A673 (cell line): ENCODE measurements at regions not wholly inside any gene's neighbourhood (a gene's known extent, or its start where the extent isn't known, plus 50 kb on each side); places are given as distances from the start of the nearest gene placed in this dataset.

Experiments used
- EZH2 ChIP-seq: fragments of 200-600 bp; sonication (generic); IDR thresholded peaks from 2 replicates; pipeline ENCODE4 v1.6.1; 2017; ENCODE audit warnings: borderline replicate concordance, low read depth, mild to moderate bottlenecking, mixed read lengths, antibody characterized with exemption, low read length; ENCODE audit not compliant: poor library complexity, severe bottlenecking
- TF ChIP-seq, protein P1 (sequence below): fragments of 300-800, 200-600 bp; sonication (generic); conservative IDR thresholded peaks from 2 replicates; pipeline ENCODE4 v1.5.1; 2017; ENCODE audit warnings: low read depth, mild to moderate bottlenecking, antibody characterized with exemption, low read length, moderate library complexity, mixed read lengths

- TF ChIP-seq, protein P1, sequence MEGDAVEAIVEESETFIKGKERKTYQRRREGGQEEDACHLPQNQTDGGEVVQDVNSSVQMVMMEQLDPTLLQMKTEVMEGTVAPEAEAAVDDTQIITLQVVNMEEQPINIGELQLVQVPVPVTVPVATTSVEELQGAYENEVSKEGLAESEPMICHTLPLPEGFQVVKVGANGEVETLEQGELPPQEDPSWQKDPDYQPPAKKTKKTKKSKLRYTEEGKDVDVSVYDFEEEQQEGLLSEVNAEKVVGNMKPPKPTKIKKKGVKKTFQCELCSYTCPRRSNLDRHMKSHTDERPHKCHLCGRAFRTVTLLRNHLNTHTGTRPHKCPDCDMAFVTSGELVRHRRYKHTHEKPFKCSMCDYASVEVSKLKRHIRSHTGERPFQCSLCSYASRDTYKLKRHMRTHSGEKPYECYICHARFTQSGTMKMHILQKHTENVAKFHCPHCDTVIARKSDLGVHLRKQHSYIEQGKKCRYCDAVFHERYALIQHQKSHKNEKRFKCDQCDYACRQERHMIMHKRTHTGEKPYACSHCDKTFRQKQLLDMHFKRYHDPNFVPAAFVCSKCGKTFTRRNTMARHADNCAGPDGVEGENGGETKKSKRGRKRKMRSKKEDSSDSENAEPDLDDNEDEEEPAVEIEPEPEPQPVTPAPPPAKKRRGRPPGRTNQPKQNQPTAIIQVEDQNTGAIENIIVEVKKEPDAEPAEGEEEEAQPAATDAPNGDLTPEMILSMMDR, result peak; percentile 95
- no peak for TF ChIP-seq EZH2
Measured at GRCh38 chr3:89851974-89852621, 744.7 kb downstream of the EPHA3 start.
